Peyer's patch (tissue), 4 donors: ENCODE measurements at regions not wholly inside any gene's neighbourhood (a gene's known extent, or its start where the extent isn't known, plus 50 kb on each side); places are given as distances from the start of the nearest gene placed in this dataset.

Experiments used
- DNase-seq, 3 donors: peaks; one replicate each; pipeline ENCODE4 v3.0.0-alpha.2; 2017 to 2019
- H3K27ac ChIP-seq, 4 donors: fragments of 200-600 bp; sonication (generic); one replicate each; pipeline ENCODE4 v1.5.1; 2016 to 2019
- H3K27me3 ChIP-seq, 2 donors: fragments of 200-600 bp; sonication (generic); one replicate each; pipeline ENCODE4 v1.5.1; 2019
- H3K36me3 ChIP-seq, 3 donors: fragments of 200-600 bp; sonication (generic); one replicate each; pipeline ENCODE4 v1.5.1; 2016 to 2019
- H3K4me1 ChIP-seq, 4 donors: fragments of 200-600 bp; sonication (generic); one replicate each; pipeline ENCODE4 v1.5.1; 2016 to 2019
- H3K4me3 ChIP-seq, 4 donors: fragments of 200-600 bp; sonication (generic); 1 replicate in 3 of 4; 2 replicates in 1 of 4; pipeline ENCODE4 v1.5.1; 2016 to 2019; ENCODE audit warnings: mild to moderate bottlenecking in 1 of 4
- H3K9me3 ChIP-seq, 4 donors: fragments of 200-600 bp; sonication (generic); one replicate each; pipeline ENCODE4 v1.5.1; 2016 to 2019; ENCODE audit warnings: mild to moderate bottlenecking in 1 of 4
- CTCF ChIP-seq, 6 experiments: fragments of 450-650 bp in 4 of 6; fragments of 200-600 bp in 2 of 6; sonication (generic) in 1 of 6; IDR thresholded peaks; one replicate each; pipeline ENCODE4 v1.5.1; 2017 to 2019; ENCODE audit warnings: antibody characterized with exemption in 6 of 6, mild to moderate bottlenecking in 3 of 6, moderate library complexity in 1 of 6
- POLR2A ChIP-seq, 2 donors: fragments of 450-650 bp; IDR thresholded peaks; one replicate each; pipeline ENCODE4 v1.5.1; 2017; ENCODE audit warnings: antibody characterized with exemption in 2 of 2, mild to moderate bottlenecking in 2 of 2, moderate library complexity in 2 of 2

- no peaks in the 10 kb centered on the region for H3K9me3 ChIP-seq
- H3K27me3 ChIP-seq = no peaks in the 10 kb centered on the region
- peaks cover 0 to 4% (median 0%) of the 10 kb centered on the region in 4 donors for H3K4me1 ChIP-seq
- peak in 4 of 6 experiments; percentile 35 to 58 (median 52) for TF ChIP-seq CTCF (IDR thresholded peaks at IDR 0.05)
- no peak for TF ChIP-seq POLR2A (IDR thresholded peaks at IDR 0.05)
- DNase-seq = no peak
- H3K27ac ChIP-seq = no peak overlapping the region
- no peak overlapping the region for H3K4me3 ChIP-seq
- H3K36me3 ChIP-seq = no peaks in the 10 kb centered on the region
These were observed 189.1 kb upstream of the C1QTNF7 start for GRCh38 chr4:15238720-15239119.

DNA sequence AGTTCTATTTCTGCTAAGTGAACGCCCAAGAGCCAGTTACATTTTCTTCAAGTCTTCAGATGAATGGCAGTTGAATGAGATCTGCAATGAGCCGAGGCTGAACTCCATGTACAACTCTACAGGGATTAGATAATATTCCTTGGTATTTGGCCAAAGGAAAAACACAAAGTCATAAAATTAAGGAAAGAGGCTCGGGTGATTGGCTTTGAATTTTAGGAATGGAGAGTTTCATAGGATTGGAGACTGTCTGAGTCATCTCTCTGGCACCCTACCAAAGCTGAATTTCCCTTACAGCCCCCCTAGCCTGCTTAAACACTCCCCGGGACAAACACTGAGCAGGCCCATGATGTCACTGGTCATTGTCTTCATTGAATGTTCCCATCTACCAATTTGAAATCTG, 188.0 kb upstream of the C1QTNF7 start:
- H3K27me3 ChIP-seq = no peaks in the 10 kb centered on the region
- TF ChIP-seq POLR2A (IDR thresholded peaks at IDR 0.05) = no peak
- TF ChIP-seq CTCF (IDR thresholded peaks at IDR 0.05) = no peak
- H3K27ac ChIP-seq = no peak overlapping the region
- no peak overlapping the region for H3K4me3 ChIP-seq
- no peaks in the 10 kb centered on the region for H3K4me1 ChIP-seq
- H3K36me3 ChIP-seq = no peaks in the 10 kb centered on the region
- no peak for DNase-seq
- H3K9me3 ChIP-seq = no peaks in the 10 kb centered on the region

- Histone ChIP-seq H3K4me1 (no peaks in the 10 kb centered on the region), H3K9me3 (no peaks in the 10 kb centered on the region), H3K27ac (no peak overlapping the region), H3K27me3 (no peaks in the 10 kb centered on the region), H3K36me3 (no peaks in the 10 kb centered on the region), H3K4me3 (no peak overlapping the region)
- DNase-seq = no peak
- TF ChIP-seq POLR2A (IDR thresholded peaks at IDR 0.05) (no peak), CTCF (IDR thresholded peaks at IDR 0.05) (no peak)
These were observed 187.1 kb upstream of the C1QTNF7 start for GRCh38 chr4:15240764-15241163.

GRCh38 chr4:15242021-15242420, 185.8 kb upstream of the C1QTNF7 start:
- Histone ChIP-seq H3K27ac (no peak overlapping the region), H3K9me3 (no peaks in the 10 kb centered on the region), H3K4me1 (no peaks in the 10 kb centered on the region), H3K4me3 (no peak overlapping the region), H3K27me3 (no peaks in the 10 kb centered on the region), H3K36me3 (no peaks in the 10 kb centered on the region)
- no peak for DNase-seq
- TF ChIP-seq CTCF (IDR thresholded peaks at IDR 0.05) (no peak), POLR2A (IDR thresholded peaks at IDR 0.05) (no peak)

DNA sequence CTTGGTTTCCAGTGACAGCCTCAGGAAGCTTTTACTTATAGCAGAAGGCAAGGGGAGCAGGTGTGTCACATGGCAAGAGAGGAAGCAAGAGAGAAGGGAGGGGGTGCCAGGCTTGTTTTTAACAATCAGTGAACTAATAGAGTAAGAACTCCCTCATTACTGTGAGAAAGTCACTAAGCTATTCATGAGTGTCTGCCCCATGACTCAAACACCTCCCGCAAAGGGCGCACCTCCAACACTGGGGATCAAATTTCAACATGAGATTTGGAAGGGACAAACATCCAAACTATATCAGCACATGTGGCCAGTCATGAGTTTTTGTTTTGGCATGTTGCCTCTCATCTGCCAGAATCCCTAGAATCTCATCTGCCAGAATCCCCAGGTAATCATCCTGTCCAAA, 183.5 kb upstream of the C1QTNF7 start:
- DNase-seq = no peak
- no peak for TF ChIP-seq POLR2A (IDR thresholded peaks at IDR 0.05)
- no peak for TF ChIP-seq CTCF (IDR thresholded peaks at IDR 0.05)
- Histone ChIP-seq H3K27me3 (no peaks in the 10 kb centered on the region), H3K9me3 (no peaks in the 10 kb centered on the region), H3K36me3 (no peaks in the 10 kb centered on the region), H3K4me1 (no peaks in the 10 kb centered on the region), H3K4me3 (no peak overlapping the region), H3K27ac (no peak overlapping the region)

DNA sequence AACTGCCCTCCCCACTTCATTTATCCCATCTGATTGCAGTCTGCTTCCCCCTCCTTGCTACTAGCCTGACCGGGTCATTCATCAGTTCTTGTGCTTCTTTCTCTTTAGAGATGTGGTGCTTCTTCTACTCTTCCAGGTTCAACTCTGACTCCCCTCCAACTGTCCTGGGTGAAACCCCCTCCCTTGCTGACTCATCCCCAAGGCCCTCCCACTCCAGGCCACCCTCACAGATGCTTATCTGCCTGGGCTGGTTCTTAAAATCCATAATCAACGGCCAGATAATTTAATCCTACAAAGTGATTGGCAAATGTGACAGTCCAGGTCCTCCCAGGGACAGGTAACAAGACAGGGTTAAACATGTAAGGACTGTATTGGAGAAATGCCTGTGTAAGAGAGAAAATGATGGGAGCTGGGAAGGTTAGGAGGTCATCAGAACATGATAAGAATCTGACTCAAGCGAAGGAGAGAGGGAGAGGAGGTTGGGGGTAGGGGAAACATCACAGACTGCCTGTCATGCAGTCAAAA, 182.8 kb upstream of the C1QTNF7 start:
- Histone ChIP-seq H3K4me3 (no peak overlapping the region), H3K36me3 (no peaks in the 10 kb centered on the region), H3K27ac (no peak overlapping the region), H3K9me3 (no peaks in the 10 kb centered on the region), H3K4me1 (no peaks in the 10 kb centered on the region), H3K27me3 (no peaks in the 10 kb centered on the region)
- TF ChIP-seq CTCF (IDR thresholded peaks at IDR 0.05) = no peak
- TF ChIP-seq POLR2A (IDR thresholded peaks at IDR 0.05) = no peak
- DNase-seq = no peak
